H1 (cell line): ENCODE measurements at regions not wholly inside any gene's neighbourhood (a gene's known extent, or its start where the extent isn't known, plus 50 kb on each side); places are given as distances from the start of the nearest gene placed in this dataset.

Experiments
- CTCF ChIA-PET: fragments of 300-600 bp; sonication (Branson Sonifier 250); formaldehyde crosslinking; loops from one replicate; lab custom pipeline; 2021; ENCODE audit not compliant: partially characterized antibody; lab: Charles Lee
- POLR2A ChIA-PET: fragments of 300-600 bp; sonication (Branson Sonifier 250); formaldehyde crosslinking; loops from one replicate; lab custom pipeline; 2021; ENCODE audit warnings: inconsistent platforms; ENCODE audit not compliant: partially characterized antibody; lab: Charles Lee
- DNase-seq, 2 experiments: peaks; one replicate each; pipeline versions ENCODE4 v3.0.0 to v3.0.0-alpha.2; 2010 to 2022; ENCODE audit warnings: low spot score in 2 of 2, low read depth in 1 of 2, mixed read lengths in 1 of 2
- FAIRE-seq: peaks from 2 replicates; lab custom pipeline; 2011; peaks lifted over from hg19 to GRCh38; lab: Jason Lieb, UNC
- H2AFZ ChIP-seq: 2 replicates; pipeline ENCODE4 v1.8.1; 2012; ENCODE audit warnings: low read length, inconsistent platforms
- H2AK5ac ChIP-seq: 2 replicates; pipeline ENCODE4 v1.6.1; 2013; ENCODE audit warnings: low read depth, low read length
- H2BK120ac ChIP-seq: replicated peaks from 2 replicates; pipeline ENCODE3; 2013; ENCODE audit warnings: low read depth, low read length, inconsistent platforms
- H2BK12ac ChIP-seq: 2 replicates; pipeline ENCODE4 v1.6.1; 2013; ENCODE audit warnings: low read depth, low read length
- H2BK15ac ChIP-seq: 2 replicates; pipeline ENCODE4 v1.6.1; 2013; ENCODE audit warnings: low read length
- H2BK20ac ChIP-seq: 2 replicates; pipeline ENCODE4 v1.6.1; 2013; ENCODE audit warnings: low read length
- H2BK5ac ChIP-seq: 2 replicates; pipeline ENCODE4 v1.6.1; 2013; ENCODE audit warnings: low read depth, low read length
- H3K14ac ChIP-seq: 2 replicates; pipeline ENCODE4 v1.6.1; 2013; ENCODE audit warnings: inconsistent platforms; ENCODE audit not compliant: insufficient read length
- H3K18ac ChIP-seq: 2 replicates; pipeline ENCODE4 v1.6.1; 2013; ENCODE audit warnings: low read length; ENCODE audit errors: extremely low read depth
- H3K23ac ChIP-seq: 2 replicates; pipeline ENCODE4 v1.6.1; 2013; ENCODE audit warnings: inconsistent platforms; ENCODE audit not compliant: insufficient read length
- H3K23me2 ChIP-seq: 2 replicates; pipeline ENCODE4 v1.6.1; 2013; ENCODE audit warnings: low read depth, low read length
- H3K27ac ChIP-seq: 2 replicates; pipeline ENCODE4 v1.6.1; 2011; ENCODE audit warnings: low read depth, low read length, inconsistent platforms
- H3K27me3 ChIP-seq, 4 experiments: replicated peaks in 1 of 4; 1 replicate in 1 of 4; 2 replicates in 3 of 4; pipeline versions ENCODE4 v1.6.1 to v1.8.1; 2011 to 2013; ENCODE audit warnings: low read length in 3 of 4, mild to moderate bottlenecking in 3 of 4, inconsistent platforms in 2 of 4, mixed read lengths in 2 of 4, moderate library complexity in 1 of 4; ENCODE audit not compliant: control insufficient read depth in 3 of 4, insufficient read depth in 3 of 4; ENCODE audit errors: extremely low read depth in 1 of 4
- H3K36me3 ChIP-seq, 4 experiments: 2 replicates each; pipeline versions ENCODE4 v1.6.1 to v1.8.1; 2011 to 2013; ENCODE audit warnings: mild to moderate bottlenecking in 4 of 4, low read length in 3 of 4, moderate library complexity in 2 of 4, control low read depth in 1 of 4, inconsistent platforms in 1 of 4; ENCODE audit not compliant: insufficient read depth in 4 of 4, control insufficient read depth in 2 of 4
- H3K4ac ChIP-seq: replicated peaks from 2 replicates; pipeline ENCODE3; 2013; ENCODE audit warnings: low read length, low read depth, mixed read lengths, inconsistent platforms; ENCODE audit not compliant: insufficient read length
- H3K4me1 ChIP-seq, 4 experiments: replicated peaks in 1 of 4; 1 replicate in 1 of 4; 2 replicates in 3 of 4; pipeline versions ENCODE4 v1.6.1 to v1.8.1; 2011 to 2013; ENCODE audit warnings: low read length in 3 of 4, inconsistent platforms in 2 of 4, mixed read lengths in 1 of 4; ENCODE audit not compliant: insufficient read depth in 4 of 4, control insufficient read depth in 3 of 4
- H3K4me2 ChIP-seq, 2 experiments: 2 replicates each; pipeline versions ENCODE4 v1.6.1 to v1.8.1; 2011 to 2013; ENCODE audit warnings: low read depth in 2 of 2, low read length in 2 of 2, control low read depth in 1 of 2, inconsistent platforms in 1 of 2, mild to moderate bottlenecking in 1 of 2; ENCODE audit not compliant: insufficient read depth in 1 of 2
- H3K4me3 ChIP-seq, 4 experiments: fragments of 200-600, 300-600 bp in 1 of 4; sonication (generic), shearing (Covaris generic), sonication (Bioruptor Twin) in 1 of 4; 2 replicates each; pipeline versions ENCODE4 v1.5.1 to v1.8.1; 2011 to 2016; ENCODE audit warnings: low read length in 4 of 4, low read depth in 3 of 4, control low read depth in 2 of 4, inconsistent platforms in 2 of 4, mild to moderate bottlenecking in 2 of 4, mixed read lengths in 1 of 4, moderate library complexity in 1 of 4; ENCODE audit not compliant: insufficient read depth in 2 of 4; ENCODE audit errors: extremely low read depth in 1 of 4
- H3K56ac ChIP-seq: replicated peaks from 2 replicates; pipeline ENCODE3; 2013; ENCODE audit warnings: low read depth, mild to moderate bottlenecking, mixed read lengths, low read length, inconsistent platforms; ENCODE audit not compliant: insufficient read length
- H3K79me1 ChIP-seq: 2 replicates; pipeline ENCODE4 v1.6.1; 2013; ENCODE audit warnings: low read depth, low read length, control low read depth
- H3K79me2 ChIP-seq, 2 experiments: 2 replicates each; pipeline versions ENCODE4 v1.6.1 to v1.8.1; 2012 to 2013; ENCODE audit warnings: low read length in 2 of 2, mild to moderate bottlenecking in 2 of 2, inconsistent platforms in 1 of 2; ENCODE audit not compliant: insufficient read depth in 2 of 2, control insufficient read depth in 1 of 2
- H3K9ac ChIP-seq, 4 experiments: replicated peaks in 1 of 4; 1 replicate in 1 of 4; 2 replicates in 3 of 4; pipeline versions ENCODE4 v1.6.1 to v1.8.1; 2011 to 2013; ENCODE audit warnings: low read depth in 3 of 4, low read length in 3 of 4, control low read depth in 2 of 4, mild to moderate bottlenecking in 2 of 4, moderate library complexity in 2 of 4, inconsistent platforms in 1 of 4; ENCODE audit errors: extremely low read depth in 1 of 4
- H3K9me3 ChIP-seq, 2 experiments: 2 replicates each; pipeline versions ENCODE4 v1.6.1 to v1.8.1; 2012 to 2013; ENCODE audit warnings: mild to moderate bottlenecking in 2 of 2, moderate library complexity in 2 of 2, control low read depth in 1 of 2, inconsistent platforms in 1 of 2, low read depth in 1 of 2, low read length in 1 of 2, mixed read lengths in 1 of 2; ENCODE audit not compliant: insufficient read depth in 2 of 2
- H4K20me1 ChIP-seq, 2 experiments: replicated peaks in 1 of 2; 2 replicates each; pipeline versions ENCODE3 to v1.8.1; 2011 to 2013; ENCODE audit warnings: inconsistent platforms in 2 of 2, low read length in 2 of 2, mild to moderate bottlenecking in 1 of 2; ENCODE audit not compliant: insufficient read depth in 2 of 2, control insufficient read depth in 1 of 2
- H4K5ac ChIP-seq: 2 replicates; pipeline ENCODE4 v1.6.1; 2013; ENCODE audit warnings: low read length, low read depth, mixed read lengths, inconsistent platforms; ENCODE audit not compliant: insufficient read length
- H4K8ac ChIP-seq: 2 replicates; pipeline ENCODE4 v1.8.0; 2013; ENCODE audit warnings: mild to moderate bottlenecking, moderate library complexity, low read length, inconsistent platforms; ENCODE audit not compliant: insufficient read depth; ENCODE audit errors: extremely low read depth
- H4K91ac ChIP-seq: replicated peaks from 2 replicates; pipeline ENCODE3; 2013; ENCODE audit warnings: low read length, mixed read lengths, inconsistent platforms; ENCODE audit not compliant: insufficient read length
- SIN3A ChIP-seq, 2 experiments: IDR thresholded peaks in 1 of 2; conservative IDR thresholded peaks in 1 of 2; 2 replicates each; pipeline ENCODE4 v1.6.1; 2011 to 2012; ENCODE audit warnings: low read length in 2 of 2, improper control_type of control experiment in 1 of 2, low read depth in 1 of 2, mild to moderate bottlenecking in 1 of 2
- SP4 ChIP-seq: IDR thresholded peaks from 2 replicates; pipeline ENCODE4 v1.6.1; 2012; ENCODE audit warnings: low read length, inconsistent platforms
- whole genome bisulfite sequencing, 2 experiments: shearing (Covaris generic) in 1 of 2; methylation state at CpG; one replicate each; pipeline versions ENCODE4 v1.1.6 to v1.1.7; 2013 to 2015; ENCODE audit warnings: low lambda C conversion rate in 2 of 2, mixed read lengths in 2 of 2, inconsistent platforms in 1 of 2, low coverage in 1 of 2, missing lambda C conversion rate in 1 of 2; ENCODE audit not compliant: insufficient replicate concordance in 2 of 2, insufficient coverage in 1 of 2, insufficient read length in 1 of 2; ENCODE audit errors: extremely low coverage in 1 of 2, missing lambda C conversion rate in 1 of 2; 5-methylcytosine and 5-hydroxymethylcytosine counted together

- ChIA-PET CTCF (interaction anchor here (0.9 kb wide), 1 partner anchor 87 kb away, joined by 3 read pairs; no protein-coding TSS in a partner anchor), POLR2A (no interaction called here)
- Histone ChIP-seq H3K4me2 (no peak overlapping the region), H4K8ac (no peak overlapping the region), H4K5ac (no peak overlapping the region), H2BK5ac (no peak overlapping the region), H2BK15ac (no peak overlapping the region), H3K27me3 (no peaks in the 10 kb centered on the region), H2AFZ (no peak overlapping the region), H3K18ac (no peak overlapping the region), H2BK12ac (no peak overlapping the region), H4K91ac (no peak overlapping the region), H3K23me2 (no peaks in the 10 kb centered on the region), H3K14ac (no peak overlapping the region), H2BK120ac (no peak overlapping the region), H3K79me1 (no peaks in the 10 kb centered on the region), H3K36me3 (no peaks in the 10 kb centered on the region), H3K4ac (no peak overlapping the region), H3K9me3 (no peaks in the 10 kb centered on the region), H2AK5ac (no peak overlapping the region), H3K4me1 (no peaks in the 10 kb centered on the region), H4K20me1 (no peaks in the 10 kb centered on the region), H3K9ac (no peak overlapping the region), H2BK20ac (no peak overlapping the region), H3K4me3 (no peak overlapping the region), H3K23ac (no peak overlapping the region), H3K79me2 (no peaks in the 10 kb centered on the region), H3K27ac (no peak overlapping the region), H3K56ac (no peak overlapping the region)
- 91% methylated on average over 3 of the region's 3 CpGs; no CpG with 5 or more reads in 1 of the 2 experiments for WGBS, 2 experiments
- FAIRE-seq (no peak), DNase-seq (no peak)
- TF ChIP-seq SP4 (no peak), SIN3A (conservative IDR thresholded peaks at IDR 0.05 in 1 of 2, IDR thresholded peaks at IDR 0.05 in 1 of 2; ENCODE audit: low read depth in 1 of 2, low read length in 2 of 2) (no peak)
Measured at GRCh38 chr2:4465671-4466070, 762.3 kb downstream of the DCDC2C start.
